Endothelial cell of hepatic sinusoid (primary cell): ENCODE measurements at regions not wholly inside any gene's neighbourhood (a gene's known extent, or its start where the extent isn't known, plus 50 kb on each side); places are given as distances from the start of the nearest gene placed in this dataset.
"Not testable (repeated sequence)": the region's sequence is repeated elsewhere in the genome, so short reads cannot be mapped to it uniquely, and the experiment has no call there.

Experiments used
- in situ Hi-C: cut with HindIII; loops from 2 replicates; pipeline ENCODE4 v1.10.0; 2017; ENCODE audit warnings: low sequenced_read_pairs

- in situ Hi-C loops, result no loop called here
These were observed 285.3 kb upstream of the KITLG start for GRCh38 chr12:88865537-88865936.

- in situ Hi-C loops, result no loop called here
These were observed 280.6 kb upstream of the KITLG start for GRCh38 chr12:88860851-88861250.

GRCh38 chr12:88856201-88856600 is 275.9 kb upstream of the KITLG start:
- in situ Hi-C loops, result no loop called here

GRCh38 chr12:88855301-88855700 is 275.0 kb upstream of the KITLG start:
- in situ Hi-C loops, result no loop called here

GRCh38 chr12:88854260-88854659 is 274.0 kb upstream of the KITLG start:
- in situ Hi-C loops, result no loop called here

DNA sequence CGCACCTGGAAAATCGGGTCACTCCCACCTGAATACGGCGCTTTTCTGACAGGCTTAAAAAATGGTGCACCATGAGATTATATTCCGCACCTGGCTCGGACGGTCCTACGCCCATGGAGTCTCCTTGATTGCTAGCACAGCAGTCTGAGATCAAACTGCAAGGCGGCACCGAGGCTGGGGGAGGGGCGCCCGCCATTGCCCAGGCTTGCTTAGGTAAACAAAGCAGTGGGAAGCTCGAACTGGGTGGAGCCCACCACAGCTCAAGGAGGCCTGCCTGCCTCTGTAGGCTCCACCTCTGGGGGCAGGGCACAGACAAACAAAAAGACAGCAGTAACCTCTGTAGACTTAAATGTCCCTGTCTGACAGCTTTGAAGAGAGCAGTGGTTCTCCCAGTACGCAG is 267.0 kb upstream of the KITLG start:
- in situ Hi-C loops, result not testable (repeated sequence)

GRCh38 chr12:88844426-88844825 is 264.2 kb upstream of the KITLG start:
- in situ Hi-C loops, result no loop called here

DNA sequence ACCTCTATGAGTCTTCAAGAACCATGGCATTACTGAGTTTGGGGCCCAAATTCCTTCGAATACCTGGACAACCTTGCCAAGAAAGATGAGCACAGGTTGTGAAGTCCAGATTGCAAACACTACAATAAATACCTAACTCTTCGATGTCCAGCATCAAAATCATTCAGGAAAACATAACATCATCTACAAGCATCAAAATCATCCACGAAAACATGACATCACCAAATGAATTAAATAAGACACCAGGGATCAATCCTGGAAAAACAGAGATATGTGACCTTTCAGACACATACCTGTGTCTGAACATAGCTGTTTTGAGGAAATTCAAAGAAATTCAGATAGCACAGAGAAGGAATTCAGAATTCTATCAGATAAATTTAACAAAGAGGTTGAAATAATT is 262.0 kb upstream of the KITLG start:
- in situ Hi-C loops, result no loop called here

DNA sequence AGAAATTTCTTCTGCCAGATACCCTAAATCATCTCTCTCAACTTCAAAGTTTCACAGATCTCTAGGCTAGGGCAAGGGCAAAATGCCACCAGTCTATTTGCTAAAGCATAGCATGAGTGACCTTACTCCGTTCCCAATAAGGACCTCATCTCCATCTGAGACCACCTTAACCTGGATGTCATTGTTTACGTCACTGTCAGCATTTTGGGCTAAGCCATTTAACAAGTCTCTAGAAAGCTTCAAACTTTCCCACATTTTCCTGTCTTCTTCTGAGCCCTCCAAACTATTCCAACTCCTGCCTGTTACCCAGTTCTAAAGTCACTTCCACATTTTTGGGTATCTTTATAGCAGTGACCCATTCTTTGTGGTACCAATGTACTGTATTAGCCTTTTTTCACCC is 259.2 kb upstream of the KITLG start:
- in situ Hi-C loops, result no loop called here

- in situ Hi-C loops, result no loop called here
These were observed 255.9 kb upstream of the KITLG start for GRCh38 chr12:88836156-88836555.

GRCh38 chr12:88834226-88834625 is 254.0 kb upstream of the KITLG start:
- in situ Hi-C loops, result loop anchor here (5.0 kb wide), 1 partner anchor 58 kb away; no protein-coding TSS in a partner anchor

- in situ Hi-C loops, result loop anchor here (5.0 kb wide), 1 partner anchor 59 kb away; no protein-coding TSS in a partner anchor
These were observed 253.4 kb upstream of the KITLG start for GRCh38 chr12:88833641-88834116.

GRCh38 chr12:88828537-88828936 is 248.3 kb upstream of the KITLG start:
- in situ Hi-C loops, result not testable (repeated sequence)

DNA sequence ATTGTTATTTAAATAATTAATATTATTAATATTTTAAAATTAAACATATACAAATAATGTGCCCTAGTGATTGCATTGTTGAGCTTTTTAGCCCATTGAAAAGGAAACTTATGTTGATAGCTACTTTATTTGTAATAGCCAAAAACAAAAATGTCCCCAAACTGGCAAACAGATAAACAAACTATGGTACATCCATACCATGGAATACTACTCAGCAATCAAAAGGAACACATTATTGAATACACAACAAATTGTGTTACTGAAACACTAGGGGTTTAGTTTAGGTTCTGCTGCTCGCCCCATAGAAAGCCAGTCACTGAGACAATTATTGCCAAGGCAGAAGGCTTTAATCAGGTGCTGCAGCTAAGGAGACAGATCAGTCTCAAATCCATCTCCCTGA is 239.7 kb upstream of the KITLG start:
- in situ Hi-C loops, result no loop called here

DNA sequence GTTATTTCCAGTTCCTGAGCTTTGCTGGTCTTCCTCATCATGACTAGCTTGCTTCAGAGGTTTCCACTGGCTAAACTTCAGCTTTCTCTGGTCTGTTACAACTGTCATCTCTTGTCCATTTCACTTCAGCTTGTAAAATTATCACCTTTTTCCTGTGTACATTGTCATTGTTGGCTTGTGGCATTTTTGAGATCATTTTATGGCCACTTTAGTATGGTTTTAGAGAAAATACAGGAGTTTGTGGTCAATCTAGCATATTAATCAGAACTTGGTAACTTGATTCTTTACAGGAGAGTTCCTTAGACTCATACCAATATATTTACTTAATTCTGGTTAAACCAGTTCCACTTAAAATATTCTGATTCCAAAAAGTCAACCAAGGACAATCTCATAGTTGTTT is 235.9 kb upstream of the KITLG start:
- in situ Hi-C loops, result no loop called here

- in situ Hi-C loops, result no loop called here
These were observed 234.5 kb upstream of the KITLG start for GRCh38 chr12:88814779-88815178.

DNA sequence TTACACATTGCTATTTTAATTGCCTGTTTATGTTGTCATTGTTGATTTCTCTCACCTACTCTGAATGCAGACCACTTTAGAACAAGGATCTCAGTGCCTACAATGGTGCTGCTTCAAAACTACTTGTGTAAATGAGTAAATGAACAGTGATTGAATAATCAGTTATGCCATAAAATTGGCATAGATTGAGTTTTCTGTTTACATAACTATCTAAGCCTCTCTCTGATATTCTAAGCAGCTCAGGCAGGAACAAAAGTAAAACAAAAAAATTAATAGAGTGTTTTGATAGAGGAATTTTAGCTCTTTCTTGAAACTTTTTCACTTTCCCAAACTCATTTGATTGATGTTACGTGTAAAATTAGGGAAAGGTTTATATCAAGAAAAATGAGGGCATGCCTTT is 232.3 kb upstream of the KITLG start:
- in situ Hi-C loops, result no loop called here

DNA sequence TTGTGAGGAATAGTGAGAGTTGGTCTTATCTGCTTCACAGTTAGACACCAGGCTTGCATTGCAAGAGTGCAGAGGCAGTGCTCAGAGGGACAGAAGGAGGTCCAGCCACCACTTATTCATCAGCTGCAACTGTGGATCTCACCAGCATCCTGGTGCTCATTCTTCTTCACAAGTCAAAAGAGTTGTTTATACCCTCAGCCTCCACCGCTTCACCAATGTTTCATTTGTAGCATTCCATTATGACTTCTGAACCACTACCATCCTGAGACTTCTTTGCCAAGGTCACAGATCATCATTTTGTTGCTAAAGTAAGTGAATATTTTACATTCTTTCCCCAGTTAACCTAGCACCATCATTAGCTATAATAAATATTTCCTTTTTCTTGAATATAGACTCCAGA is 230.5 kb upstream of the KITLG start:
- in situ Hi-C loops, result no loop called here

DNA sequence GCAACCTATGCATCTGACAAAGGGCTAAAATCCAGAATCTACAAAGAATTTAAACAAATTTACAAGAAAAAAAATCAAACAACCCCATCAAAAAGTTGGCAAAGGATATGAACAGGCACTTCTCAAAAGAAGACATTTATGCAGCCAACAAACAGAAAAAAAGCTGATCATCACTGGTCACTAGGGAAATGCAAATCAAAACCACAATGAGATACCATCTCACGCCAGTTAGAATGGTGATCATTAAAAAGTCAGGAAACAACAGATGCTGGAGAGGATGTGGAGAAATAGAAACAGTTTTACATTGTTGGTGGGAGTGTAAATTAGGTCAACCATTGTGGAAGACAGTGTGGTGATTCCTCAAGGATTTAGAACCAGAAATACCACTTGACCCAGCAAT is 229.6 kb upstream of the KITLG start:
- in situ Hi-C loops, result not testable (repeated sequence)

DNA sequence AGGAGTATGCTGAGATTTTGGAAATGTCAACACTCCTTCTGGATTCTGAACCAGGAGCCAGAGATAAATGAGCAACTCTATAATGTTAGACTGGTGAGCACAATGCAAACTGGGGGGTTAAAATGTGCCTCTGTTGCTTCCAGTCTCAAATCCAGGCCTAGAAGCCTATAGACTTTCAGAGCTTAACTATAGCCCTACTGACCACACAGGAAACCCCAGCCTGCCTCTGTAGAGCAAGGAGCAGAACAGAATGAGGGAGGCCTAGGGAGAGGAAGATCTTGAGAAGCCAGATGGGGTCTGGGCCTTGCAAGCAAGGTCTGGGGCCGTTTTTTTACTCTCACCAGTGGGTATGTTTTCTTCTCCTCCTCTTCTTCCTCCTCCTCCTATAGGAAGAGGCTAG is 225.4 kb upstream of the KITLG start:
- in situ Hi-C loops, result no loop called here

GRCh38 chr12:88805286-88805685 is 225.0 kb upstream of the KITLG start:
- in situ Hi-C loops, result no loop called here

DNA sequence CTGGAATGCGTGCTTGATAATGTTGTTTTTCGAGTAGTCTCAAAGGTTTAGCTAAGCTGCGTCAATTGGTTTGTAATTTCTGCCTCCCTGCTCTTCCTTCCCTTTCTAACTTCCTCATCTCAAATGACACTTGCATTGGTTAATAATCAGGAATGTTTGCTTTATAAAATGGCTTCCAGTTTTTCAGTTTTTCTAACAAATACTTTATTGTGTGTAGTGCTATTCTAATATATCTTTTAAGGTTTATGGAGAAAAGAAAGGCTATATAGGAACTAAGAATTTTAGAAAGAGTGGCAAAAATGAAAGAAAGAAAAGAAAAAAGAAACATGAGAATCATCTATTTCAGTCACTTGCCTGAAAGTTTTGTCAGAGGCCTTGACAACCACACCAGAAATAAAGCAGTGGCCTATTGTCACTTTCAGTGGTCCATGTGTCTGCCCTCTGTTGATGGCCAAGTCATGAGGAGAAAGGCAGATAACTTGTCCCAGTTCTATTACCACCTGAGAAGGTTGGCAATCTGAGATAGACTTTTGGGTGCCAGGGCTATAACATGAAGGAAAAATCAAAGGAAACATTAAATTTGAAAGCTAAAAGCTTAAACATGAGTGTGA is 221.9 kb upstream of the KITLG start:
- in situ Hi-C loops, result no loop called here
